Osteoblast (primary cell): ENCODE measurements at regions not wholly inside any gene's neighbourhood (a gene's known extent, or its start where the extent isn't known, plus 50 kb on each side); places are given as distances from the start of the nearest gene placed in this dataset.

ENCODE experiments used
- DNase-seq: peaks from one replicate; pipeline ENCODE4 v3.0.0; 2011; ENCODE audit warnings: low spot score, mixed read lengths; ENCODE audit not compliant: insufficient read length; ENCODE audit errors: missing footprints
- H2AFZ ChIP-seq: 2 replicates; pipeline ENCODE4 v1.6.0; 2011; ENCODE audit warnings: mild to moderate bottlenecking, low read length
- H3K27ac ChIP-seq: 2 replicates; pipeline ENCODE4 v1.5.1; 2011; ENCODE audit warnings: mild to moderate bottlenecking, low read depth, low read length, moderate library complexity
- H3K27me3 ChIP-seq: 2 replicates; pipeline ENCODE4 v1.6.0; 2012; ENCODE audit warnings: mild to moderate bottlenecking, control low read depth, inconsistent platforms, low read length, moderate library complexity; ENCODE audit not compliant: insufficient read depth
- H3K36me3 ChIP-seq: 2 replicates; pipeline ENCODE4 v1.5.1; 2011; ENCODE audit warnings: mild to moderate bottlenecking, low read length, control low read depth, moderate library complexity; ENCODE audit not compliant: insufficient read depth
- H3K4me1 ChIP-seq: 2 replicates; pipeline ENCODE4 v1.5.1; 2011; ENCODE audit warnings: mild to moderate bottlenecking, low read length, control low read depth, moderate library complexity; ENCODE audit not compliant: insufficient read depth
- H3K4me2 ChIP-seq: 2 replicates; pipeline ENCODE4 v1.6.0; 2011; ENCODE audit warnings: mild to moderate bottlenecking, low read length; ENCODE audit not compliant: insufficient read depth
- H3K4me3 ChIP-seq: fragments of 200-600 bp; sonication (generic); 3 replicates; pipeline ENCODE4 v1.5.1; 2012; ENCODE audit warnings: mild to moderate bottlenecking, low read length, inconsistent platforms; ENCODE audit not compliant: insufficient read depth
- H3K79me2 ChIP-seq: 2 replicates; pipeline ENCODE4 v1.6.0; 2012; ENCODE audit warnings: mild to moderate bottlenecking, low read length, control low read depth, inconsistent platforms; ENCODE audit not compliant: insufficient read depth
- H3K9me3 ChIP-seq: 2 replicates; pipeline ENCODE4 v1.5.1; 2011; ENCODE audit warnings: low read depth, low read length, control low read depth
- H4K20me1 ChIP-seq: 2 replicates; pipeline ENCODE4 v1.6.0; 2012; ENCODE audit warnings: mild to moderate bottlenecking, low read length, control low read depth; ENCODE audit not compliant: insufficient read depth
- CTCF ChIP-seq: IDR thresholded peaks from 2 replicates; pipeline ENCODE4 v1.5.1; 2011; ENCODE audit warnings: mild to moderate bottlenecking, low read depth, low read length, moderate library complexity; ENCODE audit errors: extremely low read depth

GRCh38 chr5:173793648-173794548 lies 94.3 kb upstream of the CPEB4 start:
- no peaks in the 10 kb centered on the region for H3K9me3 ChIP-seq
- H3K79me2 ChIP-seq, result no peaks in the 10 kb centered on the region
- no peak for TF ChIP-seq CTCF
- H3K36me3 ChIP-seq, result no peaks in the 10 kb centered on the region
- H4K20me1 ChIP-seq, result no peaks in the 10 kb centered on the region
- H3K27ac ChIP-seq, result no peak overlapping the region
- H3K4me3 ChIP-seq, result no peak overlapping the region
- H3K4me2 ChIP-seq, result no peak overlapping the region
- DNase-seq, result no peak
- H3K4me1 ChIP-seq, result peaks cover 6% of the 10 kb centered on the region
- peaks cover 4% of the 10 kb centered on the region for H3K27me3 ChIP-seq
- H2AFZ ChIP-seq, result no peak overlapping the region

- no peaks in the 10 kb centered on the region for H3K36me3 ChIP-seq
- no peak for DNase-seq
- H3K27me3 ChIP-seq, result peaks cover 4% of the 10 kb centered on the region
- H3K27ac ChIP-seq, result no peak overlapping the region
- H3K9me3 ChIP-seq, result no peaks in the 10 kb centered on the region
- no peak overlapping the region for H3K4me3 ChIP-seq
- no peak overlapping the region for H2AFZ ChIP-seq
- H4K20me1 ChIP-seq, result no peaks in the 10 kb centered on the region
- H3K4me1 ChIP-seq, result no peaks in the 10 kb centered on the region
- no peak for TF ChIP-seq CTCF
- no peak overlapping the region for H3K4me2 ChIP-seq
- H3K79me2 ChIP-seq, result no peaks in the 10 kb centered on the region
Observed at GRCh38 chr5:173794901-173795416, 93.2 kb upstream of the CPEB4 start.

GRCh38 chr5:173795601-173796000 lies 92.5 kb upstream of the CPEB4 start:
- H3K27me3 ChIP-seq, result peaks cover 4% of the 10 kb centered on the region
- no peaks in the 10 kb centered on the region for H3K4me1 ChIP-seq
- no peaks in the 10 kb centered on the region for H3K36me3 ChIP-seq
- no peak for TF ChIP-seq CTCF
- no peak overlapping the region for H3K4me2 ChIP-seq
- H3K4me3 ChIP-seq, result no peak overlapping the region
- H4K20me1 ChIP-seq, result no peaks in the 10 kb centered on the region
- no peak for DNase-seq
- H2AFZ ChIP-seq, result no peak overlapping the region
- H3K79me2 ChIP-seq, result no peaks in the 10 kb centered on the region
- H3K27ac ChIP-seq, result no peak overlapping the region
- no peaks in the 10 kb centered on the region for H3K9me3 ChIP-seq

- Histone ChIP-seq H2AFZ (no peak overlapping the region), H3K4me2 (no peak overlapping the region), H3K27me3 (peaks cover 4% of the 10 kb centered on the region), H3K27ac (no peak overlapping the region), H3K9me3 (no peaks in the 10 kb centered on the region), H3K4me3 (no peak overlapping the region), H3K36me3 (no peaks in the 10 kb centered on the region), H3K79me2 (no peaks in the 10 kb centered on the region), H4K20me1 (no peaks in the 10 kb centered on the region), H3K4me1 (no peaks in the 10 kb centered on the region)
- no peak for TF ChIP-seq CTCF
- DNase-seq, result no peak
Observed at GRCh38 chr5:173796721-173797495, 91.2 kb upstream of the CPEB4 start.
